ENCODE measurements at regions not wholly inside any gene's neighbourhood (a gene's known extent, or its start where the extent isn't known, plus 50 kb on each side); places are given as distances from the start of the nearest gene placed in this dataset.

GRCh38 chr13:58620176-58620575 lies 988.6 kb downstream of the PCDH17 start:
- Mint-ChIP-seq H3K9me3 (peaks cover 4% of the 10 kb centered on the region; the same call in 1 of the 3 replicates), H3K4me3 (no peak overlapping the region), H3K36me3 (ENCODE audit: low read depth) (no peaks in the 10 kb centered on the region), H3K27ac (no peak overlapping the region), H3K4me1 (peaks cover 26% of the 10 kb centered on the region), H3K27me3 (ENCODE audit: insufficient read depth, low read depth, poor library complexity) (peaks cover 4% of the 10 kb centered on the region)
- Histone ChIP-seq H2AFZ (no peak overlapping the region), H3F3A (replicated peaks; ENCODE audit: low read depth) (no peaks in the 10 kb centered on the region), H3K27ac (ENCODE audit: low read depth) (no peak overlapping the region), H4K20me1 (replicated peaks; ENCODE audit: insufficient read depth) (no peaks in the 10 kb centered on the region), H3K9me2 (ENCODE audit: insufficient read depth) (0 out of 2 replicates have a peak, but pooled peaks cover 3% of the 10 kb centered on the region), H3K4me2 (peak overlapping the region; percentile 11; the same call in 1 of the 2 replicates), H3K4me1 (ENCODE audit: insufficient read depth) (peaks cover 24% of the 10 kb centered on the region), H3K4me3 (no peak overlapping the region), H3K27me3 (ENCODE audit: insufficient read depth) (no peaks in the 10 kb centered on the region), H3K36me3 (ENCODE audit: insufficient read depth) (no peaks in the 10 kb centered on the region), H3K79me2 (replicated peaks; ENCODE audit: insufficient read depth) (no peaks in the 10 kb centered on the region)
- peak; percentile 58 for ATAC-seq
- peak; percentile 36 for DNase-seq (ENCODE audit: low spot score)
- TF ChIP-seq STAT1 (IDR thresholded peaks at IDR 0.05; ENCODE audit: unreplicated experiment) (no peak), ETS1 (IDR thresholded peaks at IDR 0.05) (no peak), REST (IDR thresholded peaks at IDR 0.05; ENCODE audit: unreplicated experiment) (no peak), NANOG (IDR thresholded peaks at IDR 0.05; ENCODE audit: borderline replicate concordance) (no peak), ZNF114 (CRISPR knock-in tag; IDR thresholded peaks at IDR 0.05) (no peak), EZH2 (IDR thresholded peaks at IDR 0.05; ENCODE audit: low read depth, unreplicated experiment) (no peak), EZH2phosphoT487 (IDR thresholded peaks at IDR 0.05; ENCODE audit: unreplicated experiment) (no peak)

- TF ChIP-seq ETS1 (IDR thresholded peaks at IDR 0.05) = no peak
- TF ChIP-seq CTCF (conservative IDR thresholded peaks at IDR 0.05; ENCODE audit: low read depth in 2 of 2) = no peak
- no peak for TF ChIP-seq REST (IDR thresholded peaks at IDR 0.05; ENCODE audit: unreplicated experiment)
- no peak for TF ChIP-seq STAT1 (IDR thresholded peaks at IDR 0.05; ENCODE audit: unreplicated experiment)
- TF ChIP-seq POLR2AphosphoS5 (IDR thresholded peaks at IDR 0.05; ENCODE audit: low read depth) = no peak
- H3F3A ChIP-seq (replicated peaks; ENCODE audit: low read depth) = no peaks in the 10 kb centered on the region
- H3K4me3 Mint-ChIP-seq = no peak overlapping the region
- no peak overlapping the region for H2AFZ ChIP-seq
- H3K36me3 ChIP-seq (ENCODE audit: insufficient read depth) = no peaks in the 10 kb centered on the region
- peaks cover under 1% of the 10 kb centered on the region; the same call in 2 of the 3 replicates for H3K4me1 Mint-ChIP-seq
- no peak for ATAC-seq
- H3K4me3 ChIP-seq = no peak overlapping the region
- no peaks in the 10 kb centered on the region for H3K27me3 ChIP-seq (ENCODE audit: insufficient read depth)
- H3K4me1 ChIP-seq (ENCODE audit: insufficient read depth) = no peaks in the 10 kb centered on the region
- H3K36me3 Mint-ChIP-seq (ENCODE audit: low read depth) = no peaks in the 10 kb centered on the region
- H3K27ac ChIP-seq (ENCODE audit: low read depth) = no peak overlapping the region
- H3K27ac Mint-ChIP-seq = no peak overlapping the region
- no peaks in the 10 kb centered on the region for H4K20me1 ChIP-seq (replicated peaks; ENCODE audit: insufficient read depth)
- no peak for DNase-seq (ENCODE audit: low spot score)
- H3K9me3 Mint-ChIP-seq = peaks cover 4% of the 10 kb centered on the region; the same call in 2 of the 3 replicates
- H3K9me2 ChIP-seq (ENCODE audit: insufficient read depth) = 0 out of 2 replicates have a peak, but pooled peaks cover 3% of the 10 kb centered on the region
- H3K4me2 ChIP-seq = no peak overlapping the region
- no peaks in the 10 kb centered on the region for H3K79me2 ChIP-seq (replicated peaks; ENCODE audit: insufficient read depth)
- no peaks in the 10 kb centered on the region for H3K27me3 Mint-ChIP-seq (ENCODE audit: insufficient read depth, low read depth, poor library complexity)
These were observed 994.3 kb downstream of the PCDH17 start for GRCh38 chr13:58625703-58626389.

Data from GM23338 (cell line).